ENCODE measurements at regions not wholly inside any gene's neighbourhood (a gene's known extent, or its start where the extent isn't known, plus 50 kb on each side); places are given as distances from the start of the nearest gene placed in this dataset.

DNA sequence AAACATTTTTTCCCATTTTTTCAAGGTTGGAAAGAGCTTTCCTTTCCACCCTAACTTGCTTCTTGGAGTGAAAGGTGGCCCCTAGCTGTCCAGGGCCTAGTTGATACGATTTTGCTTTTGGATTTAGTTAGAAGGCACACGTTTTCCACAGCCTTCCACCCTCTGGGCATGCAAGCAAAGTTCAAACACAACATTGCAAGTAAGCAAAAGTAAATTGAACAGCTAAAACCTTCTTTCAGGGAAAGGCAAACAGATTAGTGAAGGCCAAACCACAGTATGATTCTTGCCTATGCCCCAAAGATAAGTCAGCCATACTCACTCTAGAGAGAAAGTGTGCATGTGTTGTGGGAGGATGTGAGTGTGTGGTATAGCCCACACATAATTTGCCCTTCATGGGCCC, 273.7 kb upstream of the KLHL29 start:
- DNase-seq: no peak
- no peaks in the 10 kb centered on the region for H3K27me3 ChIP-seq
- H3K9me3 ChIP-seq: peaks cover 0 to 8% (median 0%) of the 10 kb centered on the region in 4 donors
- intact Hi-C loops (cut with DNase I; ENCODE audit: low total_unique reads): no loop called here
- no peak for TF ChIP-seq POLR2A (IDR thresholded peaks at IDR 0.05)
- TF ChIP-seq POLR2AphosphoS5 (IDR thresholded peaks at IDR 0.05): no peak
- no peak for TF ChIP-seq EP300 (IDR thresholded peaks at IDR 0.05)
- TF ChIP-seq, protein P1, sequence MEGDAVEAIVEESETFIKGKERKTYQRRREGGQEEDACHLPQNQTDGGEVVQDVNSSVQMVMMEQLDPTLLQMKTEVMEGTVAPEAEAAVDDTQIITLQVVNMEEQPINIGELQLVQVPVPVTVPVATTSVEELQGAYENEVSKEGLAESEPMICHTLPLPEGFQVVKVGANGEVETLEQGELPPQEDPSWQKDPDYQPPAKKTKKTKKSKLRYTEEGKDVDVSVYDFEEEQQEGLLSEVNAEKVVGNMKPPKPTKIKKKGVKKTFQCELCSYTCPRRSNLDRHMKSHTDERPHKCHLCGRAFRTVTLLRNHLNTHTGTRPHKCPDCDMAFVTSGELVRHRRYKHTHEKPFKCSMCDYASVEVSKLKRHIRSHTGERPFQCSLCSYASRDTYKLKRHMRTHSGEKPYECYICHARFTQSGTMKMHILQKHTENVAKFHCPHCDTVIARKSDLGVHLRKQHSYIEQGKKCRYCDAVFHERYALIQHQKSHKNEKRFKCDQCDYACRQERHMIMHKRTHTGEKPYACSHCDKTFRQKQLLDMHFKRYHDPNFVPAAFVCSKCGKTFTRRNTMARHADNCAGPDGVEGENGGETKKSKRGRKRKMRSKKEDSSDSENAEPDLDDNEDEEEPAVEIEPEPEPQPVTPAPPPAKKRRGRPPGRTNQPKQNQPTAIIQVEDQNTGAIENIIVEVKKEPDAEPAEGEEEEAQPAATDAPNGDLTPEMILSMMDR (IDR thresholded peaks at IDR 0.05): no peak
- H3K27ac ChIP-seq: no peak overlapping the region
- no peaks in the 10 kb centered on the region for H3K36me3 ChIP-seq
- 13 to 54% (median 28%) methylated on average over 2 of the region's 2 CpGs for WGBS, 5 donors
- H3K4me1 ChIP-seq: no peaks in the 10 kb centered on the region
- H3K4me3 ChIP-seq: no peak overlapping the region

DNA sequence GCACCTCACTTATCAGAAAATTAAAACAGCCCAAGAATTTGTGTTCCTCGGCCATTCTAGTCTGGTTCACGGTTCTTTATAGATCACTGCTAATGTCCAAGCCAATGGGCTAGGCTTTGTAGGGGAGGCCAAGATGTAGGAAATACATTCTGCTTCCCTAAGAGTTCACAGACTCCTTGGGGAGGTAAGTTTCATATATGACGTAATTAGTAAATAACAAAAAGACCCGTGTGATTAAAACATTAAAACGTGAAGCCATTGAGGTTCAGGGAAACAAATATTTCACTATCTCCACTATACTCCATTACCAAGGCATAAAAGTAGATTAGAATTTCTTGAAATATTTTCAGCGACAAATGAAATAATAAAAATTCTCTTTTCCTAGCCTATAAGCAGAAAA, 272.5 kb upstream of the KLHL29 start:
- H3K4me3 ChIP-seq: no peak overlapping the region
- no peaks in the 10 kb centered on the region for H3K4me1 ChIP-seq
- intact Hi-C loops (cut with DNase I; ENCODE audit: low total_unique reads): no loop called here
- no peaks in the 10 kb centered on the region for H3K27me3 ChIP-seq
- H3K27ac ChIP-seq: no peak overlapping the region
- H3K9me3 ChIP-seq: peaks cover 0 to 8% (median 0%) of the 10 kb centered on the region in 4 donors
- no peaks in the 10 kb centered on the region for H3K36me3 ChIP-seq
- DNase-seq: no peak
- TF ChIP-seq POLR2AphosphoS5 (IDR thresholded peaks at IDR 0.05) (no peak), POLR2A (IDR thresholded peaks at IDR 0.05) (no peak), EP300 (IDR thresholded peaks at IDR 0.05) (no peak)
- TF ChIP-seq, protein P1 (IDR thresholded peaks at IDR 0.05): no peak
- 88 to 94% (median 92%) methylated on average over 6 of the region's 6 CpGs for WGBS, 5 donors

DNA sequence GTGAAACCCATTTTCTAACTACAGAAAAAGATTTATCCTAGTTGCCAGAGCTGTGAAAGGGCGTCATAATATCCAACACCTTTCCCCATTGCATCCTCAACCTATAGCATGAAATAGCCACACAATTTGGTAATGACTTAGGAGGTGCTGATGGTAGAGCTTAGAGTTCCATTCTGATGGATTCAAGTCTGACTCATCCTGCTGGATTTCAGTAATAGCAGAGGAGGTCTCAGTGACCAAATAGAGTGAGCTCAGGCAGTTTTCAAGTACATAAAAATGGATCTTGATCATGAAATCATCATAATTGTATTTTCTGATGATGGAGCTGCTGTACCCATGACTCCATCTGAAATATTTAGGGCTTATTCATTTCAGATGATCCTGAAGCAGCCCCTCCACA, 270.7 kb upstream of the KLHL29 start:
- H3K9me3 ChIP-seq: peaks cover 0 to 8% (median 0%) of the 10 kb centered on the region in 4 donors
- H3K27me3 ChIP-seq: no peaks in the 10 kb centered on the region
- no peak overlapping the region for H3K27ac ChIP-seq
- TF ChIP-seq POLR2AphosphoS5 (IDR thresholded peaks at IDR 0.05) (no peak), POLR2A (IDR thresholded peaks at IDR 0.05) (no peak), EP300 (IDR thresholded peaks at IDR 0.05) (no peak)
- TF ChIP-seq, protein P1 (IDR thresholded peaks at IDR 0.05): no peak
- H3K4me1 ChIP-seq: no peaks in the 10 kb centered on the region
- intact Hi-C loops (cut with DNase I; ENCODE audit: low total_unique reads): no loop called here
- 52 to 75% (median 68%) methylated on average over 1 of the region's 1 CpG for whole genome bisulfite sequencing, 5 donors
- H3K36me3 ChIP-seq: no peaks in the 10 kb centered on the region
- no peak for DNase-seq
- no peak overlapping the region for H3K4me3 ChIP-seq

DNA sequence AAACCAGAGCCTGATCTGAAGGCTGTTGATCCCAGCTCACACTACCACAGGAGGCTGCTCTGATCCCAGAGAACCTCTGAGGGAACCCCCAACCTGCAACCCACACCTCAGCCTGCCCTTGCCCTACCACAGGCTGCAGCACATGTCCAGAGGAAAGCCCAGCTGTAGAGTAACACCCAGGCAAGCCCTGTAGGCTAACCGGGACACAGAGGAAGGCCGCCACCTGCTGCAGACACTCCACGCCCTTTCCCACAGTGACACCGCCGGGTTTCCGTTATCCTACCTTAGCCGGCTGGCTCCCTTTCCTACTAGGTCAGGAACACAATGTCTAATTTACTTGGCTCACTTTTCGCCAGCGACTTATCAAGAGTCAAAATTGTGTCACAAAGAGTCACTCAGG, 266.7 kb upstream of the KLHL29 start:
- intact Hi-C loops (cut with DNase I; ENCODE audit: low total_unique reads): no loop called here
- no peak for DNase-seq
- TF ChIP-seq, protein P1 (IDR thresholded peaks at IDR 0.05): no peak
- TF ChIP-seq POLR2AphosphoS5 (IDR thresholded peaks at IDR 0.05): no peak
- no peak for TF ChIP-seq EP300 (IDR thresholded peaks at IDR 0.05)
- TF ChIP-seq POLR2A (IDR thresholded peaks at IDR 0.05): no peak
- Histone ChIP-seq H3K4me3 (no peak overlapping the region), H3K27me3 (no peaks in the 10 kb centered on the region), H3K27ac (no peak overlapping the region), H3K9me3 (no peaks in the 10 kb centered on the region), H3K36me3 (no peaks in the 10 kb centered on the region), H3K4me1 (no peaks in the 10 kb centered on the region)
- WGBS, 5 donors: 87 to 94% (median 91%) methylated on average over 9 of the region's 9 CpGs
